ENCODE measurements at regions not wholly inside any gene's neighbourhood (a gene's known extent, or its start where the extent isn't known, plus 50 kb on each side); places are given as distances from the start of the nearest gene placed in this dataset.

DNA sequence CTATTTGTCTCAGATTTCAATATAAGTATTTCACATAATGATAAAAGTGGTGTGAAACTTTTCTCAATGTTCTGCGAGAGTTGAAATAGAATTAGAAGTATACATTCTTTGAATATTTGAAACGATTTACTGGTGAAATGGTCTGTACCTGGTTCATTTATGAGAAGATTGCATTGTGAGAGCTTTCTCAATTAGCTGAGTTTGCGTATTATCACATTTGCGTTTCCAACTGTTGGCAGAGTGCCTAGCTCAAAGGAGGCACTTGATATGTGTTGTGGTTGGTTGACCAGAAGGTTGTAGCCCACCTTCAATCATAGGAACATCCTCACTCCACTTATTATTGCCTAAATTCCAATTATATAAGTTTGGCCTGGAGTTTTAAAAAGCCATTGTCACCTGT, 58.8 kb upstream of the EXOC2 start:
- TF ChIP-seq CTCF (IDR thresholded peaks at IDR 0.05) (no peak), EZH2 (IDR thresholded peaks at IDR 0.05) (no peak)
